Lower leg skin (tissue), 3 donors: ENCODE measurements at regions not wholly inside any gene's neighbourhood (a gene's known extent, or its start where the extent isn't known, plus 50 kb on each side); places are given as distances from the start of the nearest gene placed in this dataset.

Source experiments
- CTCF ChIP-seq, 3 donors: fragments of 450-650 bp; IDR thresholded peaks; one replicate each; pipeline ENCODE4 v1.5.1; 2016; ENCODE audit warnings: antibody characterized with exemption in 3 of 3, mild to moderate bottlenecking in 3 of 3, moderate library complexity in 2 of 3
- POLR2A ChIP-seq, 2 donors: fragments of 450-650 bp; IDR thresholded peaks; one replicate each; pipeline ENCODE4 v1.6.1; 2016 to 2017; ENCODE audit warnings: antibody characterized with exemption in 2 of 2, mild to moderate bottlenecking in 1 of 2, moderate library complexity in 1 of 2

GRCh38 chr10:1972406-1972805 lies 235.1 kb upstream of the ADARB2 start:
- TF ChIP-seq CTCF (IDR thresholded peaks at IDR 0.05), result no peak
- no peak for TF ChIP-seq POLR2A (IDR thresholded peaks at IDR 0.05)
